ENCODE measurements at regions not wholly inside any gene's neighbourhood (a gene's known extent, or its start where the extent isn't known, plus 50 kb on each side); places are given as distances from the start of the nearest gene placed in this dataset.

GRCh38 chr2:205925373-205926337, 160.3 kb downstream of the INO80D start:
- TF ChIP-seq CTCF (IDR thresholded peaks at IDR 0.05 in 4 of 5, conservative IDR thresholded peaks at IDR 0.05 in 1 of 5) (peak; percentile 67 to 84 (median 77)), POLR2A (IDR thresholded peaks at IDR 0.05) (no peak)

Measured in gastrocnemius medialis (tissue), 4 donors.